Sigmoid colon (tissue), 6 donors: ENCODE measurements at regions not wholly inside any gene's neighbourhood (a gene's known extent, or its start where the extent isn't known, plus 50 kb on each side); places are given as distances from the start of the nearest gene placed in this dataset.

Experiments used
- DNase-seq: peaks from one replicate; pipeline ENCODE4 v3.0.0-alpha.2; 2019
- H3K27ac ChIP-seq, 4 donors: fragments of 200-600 bp; sonication (generic); one replicate each; pipeline ENCODE4 v1.5.1; 2016 to 2019; ENCODE audit warnings: mild to moderate bottlenecking in 1 of 4
- H3K27me3 ChIP-seq, 3 donors: fragments of 200-600 bp; sonication (generic); one replicate each; pipeline ENCODE4 v1.5.1; 2019; ENCODE audit warnings: mild to moderate bottlenecking in 1 of 3
- H3K36me3 ChIP-seq, 4 donors: fragments of 200-600 bp; sonication (generic); one replicate each; pipeline ENCODE4 v1.5.1; 2016 to 2019
- H3K4me1 ChIP-seq, 4 donors: fragments of 200-600 bp; sonication (generic); one replicate each; pipeline ENCODE4 v1.5.1; 2017 to 2019
- H3K4me3 ChIP-seq, 4 donors: fragments of 200-600 bp; sonication (generic); one replicate each; pipeline ENCODE4 v1.5.1; 2017 to 2019; ENCODE audit warnings: mild to moderate bottlenecking in 2 of 4, moderate library complexity in 1 of 4
- H3K9me3 ChIP-seq, 4 donors: fragments of 200-600 bp in 3 of 4; sonication (generic) in 3 of 4; one replicate each; pipeline versions ENCODE4 v1.5.1 to v1.6.1; 2013 to 2019
- EP300 ChIP-seq, 4 donors: sonication (generic); formaldehyde crosslinking; IDR thresholded peaks; one replicate each; pipeline ENCODE4 v1.6.1; 2017; ENCODE audit warnings: antibody characterized with exemption in 4 of 4
- POLR2A ChIP-seq, 2 donors: fragments of 450-650 bp; IDR thresholded peaks; one replicate each; pipeline ENCODE4 v1.6.1; 2016; ENCODE audit warnings: antibody characterized with exemption in 2 of 2, mild to moderate bottlenecking in 2 of 2, moderate library complexity in 2 of 2
- POLR2AphosphoS5 ChIP-seq, 4 donors: sonication (generic); formaldehyde crosslinking; IDR thresholded peaks; one replicate each; pipeline ENCODE4 v1.6.1; 2017; ENCODE audit warnings: antibody characterized with exemption in 4 of 4
- WGBS, 2 donors: extraction: QIAGEN DNeasy Blood & Tissue Kit; methylation state at CpG; one replicate each; pipeline ENCODE4 v1.1.7; 2013; 5-methylcytosine and 5-hydroxymethylcytosine counted together
- intact Hi-C: fragments of 100-400 bp; cut with DNase I; formaldehyde crosslinking; loops from one replicate; pipeline ENCODE4 v1.15.1; 2023
- TF ChIP-seq, protein P1 (sequence below), 4 experiments: fragments of 450-650 bp in 3 of 4; fragments of 200-600 bp in 1 of 4; IDR thresholded peaks; one replicate each; pipeline ENCODE4 v1.5.1; 2016 to 2019; ENCODE audit warnings: antibody characterized with exemption in 4 of 4, mild to moderate bottlenecking in 3 of 4, moderate library complexity in 2 of 4
- donor health status: healthy with polysubstance abuse.
- donor health status: healthy.

DNA sequence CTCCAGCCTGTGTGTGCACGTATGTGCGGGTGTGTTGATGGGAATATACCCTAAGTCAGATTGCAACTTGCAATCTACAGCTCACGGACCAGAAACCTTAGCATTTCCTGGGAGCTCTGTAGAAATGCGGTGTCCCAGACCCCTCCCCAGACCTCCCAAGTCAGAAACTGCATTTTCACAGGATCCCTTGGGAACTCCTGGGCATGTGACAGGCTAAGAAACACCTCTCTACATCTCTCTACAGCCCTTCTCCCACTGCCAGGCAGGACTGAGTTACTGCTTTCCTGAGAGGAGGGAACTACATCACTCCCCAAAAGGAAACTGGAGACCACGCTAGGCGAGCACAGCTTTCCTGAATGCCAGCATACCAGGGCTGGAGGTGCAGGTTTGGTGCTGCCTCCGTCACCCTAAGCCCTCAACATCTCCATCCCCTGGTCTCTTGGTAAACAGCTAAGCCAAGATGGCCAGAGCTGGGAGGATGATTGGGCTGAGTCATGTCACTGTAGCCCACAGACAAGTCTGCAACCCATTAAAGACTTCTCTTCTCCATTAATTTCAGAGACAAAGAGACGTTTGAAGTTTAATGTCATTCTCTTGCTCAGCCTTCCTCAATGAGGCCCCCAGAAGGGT, 194.4 kb downstream of the BMP7 start:
- Histone ChIP-seq H3K4me3 (no peak overlapping the region), H3K9me3 (no peaks in the 10 kb centered on the region), H3K36me3 (no peaks in the 10 kb centered on the region), H3K27me3 (peaks cover 4 to 50% (median 19%) of the 10 kb centered on the region in 3 donors), H3K27ac (no peak overlapping the region), H3K4me1 (no peaks in the 10 kb centered on the region)
- intact Hi-C loops = no loop called here
- WGBS, 2 donors = 36 to 47% methylated on average over 8 of the region's 8 CpGs
- no peak for TF ChIP-seq POLR2A (IDR thresholded peaks at IDR 0.05)
- no peak for TF ChIP-seq POLR2AphosphoS5 (IDR thresholded peaks at IDR 0.05)
- no peak for TF ChIP-seq EP300 (IDR thresholded peaks at IDR 0.05)
- TF ChIP-seq, protein P1, sequence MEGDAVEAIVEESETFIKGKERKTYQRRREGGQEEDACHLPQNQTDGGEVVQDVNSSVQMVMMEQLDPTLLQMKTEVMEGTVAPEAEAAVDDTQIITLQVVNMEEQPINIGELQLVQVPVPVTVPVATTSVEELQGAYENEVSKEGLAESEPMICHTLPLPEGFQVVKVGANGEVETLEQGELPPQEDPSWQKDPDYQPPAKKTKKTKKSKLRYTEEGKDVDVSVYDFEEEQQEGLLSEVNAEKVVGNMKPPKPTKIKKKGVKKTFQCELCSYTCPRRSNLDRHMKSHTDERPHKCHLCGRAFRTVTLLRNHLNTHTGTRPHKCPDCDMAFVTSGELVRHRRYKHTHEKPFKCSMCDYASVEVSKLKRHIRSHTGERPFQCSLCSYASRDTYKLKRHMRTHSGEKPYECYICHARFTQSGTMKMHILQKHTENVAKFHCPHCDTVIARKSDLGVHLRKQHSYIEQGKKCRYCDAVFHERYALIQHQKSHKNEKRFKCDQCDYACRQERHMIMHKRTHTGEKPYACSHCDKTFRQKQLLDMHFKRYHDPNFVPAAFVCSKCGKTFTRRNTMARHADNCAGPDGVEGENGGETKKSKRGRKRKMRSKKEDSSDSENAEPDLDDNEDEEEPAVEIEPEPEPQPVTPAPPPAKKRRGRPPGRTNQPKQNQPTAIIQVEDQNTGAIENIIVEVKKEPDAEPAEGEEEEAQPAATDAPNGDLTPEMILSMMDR (IDR thresholded peaks at IDR 0.05) = no peak
- DNase-seq = peak; percentile 42

DNA sequence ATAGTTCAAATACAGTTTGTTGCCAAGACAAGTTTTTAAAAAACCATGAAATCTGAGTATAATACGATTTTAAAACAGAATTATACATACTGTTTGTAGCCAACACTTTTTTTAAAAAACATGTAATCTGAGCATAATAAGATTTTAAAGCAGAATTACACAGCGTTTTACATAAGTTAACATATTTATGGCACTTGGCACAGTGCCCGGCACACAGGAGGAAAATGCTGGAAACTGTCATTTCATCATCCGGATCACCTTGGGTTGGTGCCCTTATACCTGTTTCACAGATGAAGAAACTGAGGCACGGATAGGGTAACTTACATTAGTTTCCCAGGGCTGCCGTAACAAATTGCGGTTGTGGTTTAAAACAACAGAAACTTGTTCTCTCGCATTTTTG, 193.0 kb downstream of the BMP7 start:
- TF ChIP-seq POLR2A (IDR thresholded peaks at IDR 0.05) (no peak), EP300 (IDR thresholded peaks at IDR 0.05) (no peak), POLR2AphosphoS5 (IDR thresholded peaks at IDR 0.05) (no peak)
- peak; percentile 18 for DNase-seq
- H3K4me1 ChIP-seq = no peaks in the 10 kb centered on the region
- intact Hi-C loops = no loop called here
- WGBS, 2 donors = 41 to 58% methylated on average over 8 of the region's 8 CpGs
- H3K9me3 ChIP-seq = peaks cover 0 to 5% (median 2%) of the 10 kb centered on the region in 4 donors
- peaks cover 4 to 49% (median 19%) of the 10 kb centered on the region in 3 donors for H3K27me3 ChIP-seq
- H3K4me3 ChIP-seq = no peak overlapping the region
- no peaks in the 10 kb centered on the region for H3K36me3 ChIP-seq
- H3K27ac ChIP-seq = no peak overlapping the region

DNA sequence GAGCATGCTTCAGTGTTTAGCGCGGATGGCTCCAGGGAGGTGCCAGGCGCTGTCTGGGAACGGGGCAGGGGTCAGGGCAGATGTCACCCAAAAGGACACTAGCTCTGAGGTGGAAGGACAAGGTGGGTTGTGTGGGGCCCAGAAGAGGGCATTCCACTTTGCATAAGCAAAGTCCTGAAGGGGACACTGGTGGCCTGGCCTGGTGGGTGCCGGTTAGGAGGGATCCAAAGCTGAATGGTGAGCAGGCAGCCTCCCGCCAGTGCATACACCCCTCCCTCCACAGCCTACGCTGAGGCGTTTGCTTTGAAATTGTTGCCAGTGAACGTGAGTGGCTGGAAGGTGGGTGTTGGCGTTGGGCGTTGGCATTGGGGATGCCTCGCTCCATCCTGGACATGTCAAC, 192.1 kb downstream of the BMP7 start:
- WGBS, 2 donors = 72 to 77% methylated on average over 12 of the region's 12 CpGs
- intact Hi-C loops = no loop called here
- H3K27me3 ChIP-seq = peaks cover 4 to 39% (median 19%) of the 10 kb centered on the region in 3 donors

DNA sequence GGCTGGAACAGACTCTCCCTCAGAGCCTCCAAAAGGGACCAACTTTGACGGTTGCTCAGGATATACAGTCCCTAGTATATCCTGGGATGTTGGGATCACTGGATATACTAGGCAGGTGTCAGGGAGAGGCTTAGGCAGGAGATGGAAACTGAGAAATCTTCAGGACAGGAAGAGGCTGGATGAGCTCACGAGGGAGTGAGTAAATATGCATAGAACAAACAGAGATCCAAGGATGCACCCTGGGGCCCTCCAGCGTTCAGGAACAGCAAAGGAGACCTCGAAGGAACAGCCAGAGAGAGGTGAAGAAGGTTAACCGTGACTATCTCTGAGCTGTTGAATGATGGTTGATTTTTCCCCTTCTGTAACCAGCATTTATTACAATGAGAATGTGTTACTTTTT, 191.3 kb downstream of the BMP7 start:
- Histone ChIP-seq H3K27ac (no peak overlapping the region), H3K4me3 (no peak overlapping the region), H3K36me3 (no peaks in the 10 kb centered on the region), H3K27me3 (peaks cover 4 to 31% (median 11%) of the 10 kb centered on the region in 3 donors), H3K4me1 (no peaks in the 10 kb centered on the region), H3K9me3 (peaks cover 0 to 18% (median 3%) of the 10 kb centered on the region in 4 donors)
- TF ChIP-seq POLR2AphosphoS5 (IDR thresholded peaks at IDR 0.05) (no peak), POLR2A (IDR thresholded peaks at IDR 0.05) (no peak), EP300 (IDR thresholded peaks at IDR 0.05) (no peak)
- TF ChIP-seq, protein P1 (IDR thresholded peaks at IDR 0.05) = no peak
- DNase-seq = no peak
- 63 to 75% methylated on average over 5 of the region's 5 CpGs for WGBS, 2 donors
- intact Hi-C loops = no loop called here

More for the DNA sequence above, 192.1 kb downstream of the BMP7 start:
- Histone ChIP-seq H3K36me3 (no peaks in the 10 kb centered on the region), H3K4me1 (no peaks in the 10 kb centered on the region), H3K4me3 (no peak overlapping the region), H3K9me3 (peaks cover 0 to 14% (median 3%) of the 10 kb centered on the region in 4 donors), H3K27ac (no peak overlapping the region)
- no peak for DNase-seq
- TF ChIP-seq POLR2AphosphoS5 (IDR thresholded peaks at IDR 0.05) = no peak
- TF ChIP-seq, protein P1 (IDR thresholded peaks at IDR 0.05) = no peak
- TF ChIP-seq EP300 (IDR thresholded peaks at IDR 0.05) = no peak
- TF ChIP-seq POLR2A (IDR thresholded peaks at IDR 0.05) = no peak

DNA sequence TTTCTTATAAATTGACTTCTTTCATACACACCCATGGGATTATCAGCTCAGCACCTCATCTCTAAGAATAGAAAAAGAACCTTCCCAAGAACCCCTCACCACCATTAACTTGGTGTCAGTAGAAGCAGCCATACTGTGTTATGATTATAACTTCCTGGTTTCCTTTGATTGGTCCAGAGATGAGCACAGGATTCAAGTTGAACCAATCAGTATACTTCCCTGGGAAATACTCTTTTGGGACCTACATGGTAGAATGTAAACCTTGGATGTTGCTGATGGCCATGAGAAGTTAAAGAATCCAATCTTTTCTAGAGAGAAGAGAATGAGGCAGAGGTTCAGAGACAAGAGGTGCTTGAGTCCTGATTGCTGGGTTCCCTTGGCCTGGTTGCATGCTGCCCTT, 190.8 kb downstream of the BMP7 start:
- peaks cover 4 to 26% (median 8%) of the 10 kb centered on the region in 3 donors for H3K27me3 ChIP-seq
- H3K4me1 ChIP-seq = no peaks in the 10 kb centered on the region
- intact Hi-C loops = no loop called here
- H3K27ac ChIP-seq = no peak overlapping the region
- no peak overlapping the region for H3K4me3 ChIP-seq
- peaks cover 0 to 18% (median 3%) of the 10 kb centered on the region in 4 donors for H3K9me3 ChIP-seq
- TF ChIP-seq, protein P1 (IDR thresholded peaks at IDR 0.05) = no peak
- TF ChIP-seq EP300 (IDR thresholded peaks at IDR 0.05) (no peak), POLR2A (IDR thresholded peaks at IDR 0.05) (no peak)
- H3K36me3 ChIP-seq = no peaks in the 10 kb centered on the region
- no peak for DNase-seq
